ENCODE measurements at regions not wholly inside any gene's neighbourhood (a gene's known extent, or its start where the extent isn't known, plus 50 kb on each side); places are given as distances from the start of the nearest gene placed in this dataset.

- TF ChIP-seq CTCF (IDR thresholded peaks at IDR 0.05), result no peak
These were observed 298.3 kb downstream of the SHQ1 start for GRCh38 chr3:72549761-72550581.

- no peak for TF ChIP-seq CTCF (IDR thresholded peaks at IDR 0.05)
These were observed 299.3 kb downstream of the SHQ1 start for GRCh38 chr3:72548981-72549380.

- TF ChIP-seq CTCF (IDR thresholded peaks at IDR 0.05), result no peak
These were observed 299.8 kb downstream of the SHQ1 start for GRCh38 chr3:72548461-72548860.

- no peak for TF ChIP-seq CTCF (IDR thresholded peaks at IDR 0.05)
These were observed 301.1 kb downstream of the SHQ1 start for GRCh38 chr3:72547183-72547582.

- no peak for TF ChIP-seq CTCF (IDR thresholded peaks at IDR 0.05)
These were observed 304.0 kb downstream of the SHQ1 start for GRCh38 chr3:72544239-72544638.

- no peak for TF ChIP-seq CTCF (IDR thresholded peaks at IDR 0.05)
These were observed 305.0 kb downstream of the SHQ1 start for GRCh38 chr3:72543246-72543645.

- TF ChIP-seq CTCF (IDR thresholded peaks at IDR 0.05), result no peak
These were observed 305.5 kb downstream of the SHQ1 start for GRCh38 chr3:72542781-72543180.

GRCh38 chr3:72539856-72540255, 308.4 kb downstream of the SHQ1 start:
- no peak for TF ChIP-seq CTCF (IDR thresholded peaks at IDR 0.05)
